ENCODE measurements at regions not wholly inside any gene's neighbourhood (a gene's known extent, or its start where the extent isn't known, plus 50 kb on each side); places are given as distances from the start of the nearest gene placed in this dataset.

GRCh38 chr1:198858033-198858432 is 219.2 kb downstream of the PTPRC start:
- Histone ChIP-seq H3K79me2 (replicated peaks; ENCODE audit: insufficient read depth, low read length) (no peaks in the 10 kb centered on the region), H3K4me2 (ENCODE audit: low read length) (no peak overlapping the region), H3K36me3 (ENCODE audit: insufficient read depth, low read length) (peaks cover 4% of the 10 kb centered on the region), H3K4me3 (ENCODE audit: low read length) (no peak overlapping the region), H3K9me3 (ENCODE audit: low read length) (no peaks in the 10 kb centered on the region), H3K9ac (ENCODE audit: low read length) (no peak overlapping the region), H3F3A (ENCODE audit: insufficient read depth, low read length, poor library complexity, severe bottlenecking) (no peaks in the 10 kb centered on the region), H3K9me2 (ENCODE audit: insufficient read depth, low read length) (no peaks in the 10 kb centered on the region), H4K20me1 (ENCODE audit: insufficient read depth) (no peaks in the 10 kb centered on the region), H3K27me3 (ENCODE audit: insufficient read depth, low read depth, low read length) (no peaks in the 10 kb centered on the region), H3K27ac (ENCODE audit: low read length) (no peak overlapping the region), H2AFZ (ENCODE audit: low read depth, low read length) (no peak overlapping the region)
- no peak for TF ChIP-seq RAD21 (conservative IDR thresholded peaks at IDR 0.05)
- no peak for TF ChIP-seq EP300 (conservative IDR thresholded peaks at IDR 0.05; ENCODE audit: poor library complexity, severe bottlenecking)
- no peak for TF ChIP-seq SMC3 (conservative IDR thresholded peaks at IDR 0.05; ENCODE audit: poor library complexity)
- TF ChIP-seq POLR2AphosphoS5 (IDR thresholded peaks at IDR 0.05) = no peak
- no peak for TF ChIP-seq CTCF (IDR thresholded peaks at IDR 0.05; ENCODE audit: poor library complexity, severe bottlenecking)
- TF ChIP-seq MXI1 (conservative IDR thresholded peaks at IDR 0.05; ENCODE audit: poor library complexity, severe bottlenecking) = no peak
- TF ChIP-seq REST (IDR thresholded peaks at IDR 0.05; ENCODE audit: borderline replicate concordance) = no peak

- Histone ChIP-seq H3K79me2 (replicated peaks; ENCODE audit: insufficient read depth, low read length) (no peaks in the 10 kb centered on the region), H3K27ac (ENCODE audit: low read length) (no peak overlapping the region), H3K4me3 (ENCODE audit: low read length) (no peak overlapping the region), H3K9me3 (ENCODE audit: low read length) (no peaks in the 10 kb centered on the region), H3K9me2 (ENCODE audit: insufficient read depth, low read length) (no peaks in the 10 kb centered on the region), H3K36me3 (ENCODE audit: insufficient read depth, low read length) (peaks cover 4% of the 10 kb centered on the region), H4K20me1 (ENCODE audit: insufficient read depth) (no peaks in the 10 kb centered on the region), H3K27me3 (ENCODE audit: insufficient read depth, low read depth, low read length) (no peaks in the 10 kb centered on the region), H3K4me2 (ENCODE audit: low read length) (no peak overlapping the region), H3F3A (ENCODE audit: insufficient read depth, low read length, poor library complexity, severe bottlenecking) (no peaks in the 10 kb centered on the region), H2AFZ (ENCODE audit: low read depth, low read length) (no peak overlapping the region), H3K9ac (ENCODE audit: low read length) (no peak overlapping the region)
- TF ChIP-seq POLR2AphosphoS5 (IDR thresholded peaks at IDR 0.05) (no peak), RAD21 (conservative IDR thresholded peaks at IDR 0.05) (no peak), TAF1 (IDR thresholded peaks at IDR 0.05; ENCODE audit: low read depth) (no peak), EP300 (conservative IDR thresholded peaks at IDR 0.05; ENCODE audit: poor library complexity, severe bottlenecking) (no peak), EZH2 (IDR thresholded peaks at IDR 0.05; ENCODE audit: borderline replicate concordance, insufficient read depth, low read length, poor library complexity, severe bottlenecking) (no peak), MXI1 (conservative IDR thresholded peaks at IDR 0.05; ENCODE audit: poor library complexity, severe bottlenecking) (no peak), SMC3 (conservative IDR thresholded peaks at IDR 0.05; ENCODE audit: poor library complexity) (no peak), REST (IDR thresholded peaks at IDR 0.05; ENCODE audit: borderline replicate concordance) (no peak), CTCF (IDR thresholded peaks at IDR 0.05; ENCODE audit: poor library complexity, severe bottlenecking) (no peak)
Measured at GRCh38 chr1:198860371-198860770, 221.5 kb downstream of the PTPRC start.

All from neural cell (in vitro differentiated cells).